Endothelial cell of umbilical vein (primary cell): ENCODE measurements at regions not wholly inside any gene's neighbourhood (a gene's known extent, or its start where the extent isn't known, plus 50 kb on each side); places are given as distances from the start of the nearest gene placed in this dataset.

Experiments
- EZH2 ChIP-seq: IDR thresholded peaks from 2 replicates; pipeline ENCODE4 v1.6.1; 2012; ENCODE audit warnings: borderline replicate concordance, low read depth, mild to moderate bottlenecking, moderate library complexity, low read length, inconsistent platforms; ENCODE audit not compliant: severe bottlenecking
- GATA2 ChIP-seq: IDR thresholded peaks from 2 replicates; pipeline ENCODE4 v1.7.0; 2011; ENCODE audit warnings: low read depth, mild to moderate bottlenecking, moderate library complexity, mixed read lengths, low read length; ENCODE audit not compliant: insufficient read length, insufficient read depth
- MYC ChIP-seq: IDR thresholded peaks from one replicate; pipeline ENCODE4 v1.6.1; 2011; ENCODE audit warnings: mild to moderate bottlenecking, low read depth, low read length
- POLR2A ChIP-seq: IDR thresholded peaks from 2 replicates; pipeline ENCODE4 v1.6.1; 2012; ENCODE audit warnings: low read depth, mild to moderate bottlenecking, control low read depth, low read length
- POLR2AphosphoS5 ChIP-seq: IDR thresholded peaks from 2 replicates; pipeline ENCODE4 v1.6.1; 2012; ENCODE audit warnings: low read depth, mild to moderate bottlenecking, control low read depth, low read length, moderate library complexity; ENCODE audit not compliant: insufficient read depth
- TF ChIP-seq, protein P1 (sequence below), 2 donors: IDR thresholded peaks; 1 replicate in 1 of 2; 2 replicates in 1 of 2; pipeline ENCODE4 v1.5.1; 2011; ENCODE audit warnings: low read length in 2 of 2, mild to moderate bottlenecking in 2 of 2, moderate library complexity in 2 of 2, control low read depth in 1 of 2, inconsistent platforms in 1 of 2, low read depth in 1 of 2; ENCODE audit not compliant: insufficient read depth in 1 of 2; ENCODE audit errors: extremely low read depth in 1 of 2
- TF ChIP-seq, protein P2 (sequence below): IDR thresholded peaks from 2 replicates; pipeline ENCODE4 v1.6.1; 2011; ENCODE audit not compliant: insufficient read depth, insufficient read length

DNA sequence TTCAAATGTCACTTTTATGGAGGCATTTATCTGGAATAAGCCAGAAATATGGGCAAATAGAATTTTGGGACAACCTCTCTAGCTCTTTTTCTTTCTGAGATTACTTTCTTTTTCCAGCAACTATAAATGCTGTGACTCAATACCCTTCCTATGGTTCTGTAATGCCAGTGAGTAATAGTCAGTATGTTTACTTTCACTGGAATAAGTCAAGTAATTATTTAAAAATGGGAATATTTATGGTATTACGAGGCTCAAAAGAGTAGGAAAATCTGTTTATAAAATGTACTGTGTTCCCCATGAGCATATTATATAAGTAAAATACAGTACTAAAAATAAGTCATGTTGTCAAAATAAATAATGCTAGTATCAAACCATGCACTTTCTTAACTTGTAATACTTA is 750.5 kb downstream of the LUZP2 start:
- TF ChIP-seq, protein P1, sequence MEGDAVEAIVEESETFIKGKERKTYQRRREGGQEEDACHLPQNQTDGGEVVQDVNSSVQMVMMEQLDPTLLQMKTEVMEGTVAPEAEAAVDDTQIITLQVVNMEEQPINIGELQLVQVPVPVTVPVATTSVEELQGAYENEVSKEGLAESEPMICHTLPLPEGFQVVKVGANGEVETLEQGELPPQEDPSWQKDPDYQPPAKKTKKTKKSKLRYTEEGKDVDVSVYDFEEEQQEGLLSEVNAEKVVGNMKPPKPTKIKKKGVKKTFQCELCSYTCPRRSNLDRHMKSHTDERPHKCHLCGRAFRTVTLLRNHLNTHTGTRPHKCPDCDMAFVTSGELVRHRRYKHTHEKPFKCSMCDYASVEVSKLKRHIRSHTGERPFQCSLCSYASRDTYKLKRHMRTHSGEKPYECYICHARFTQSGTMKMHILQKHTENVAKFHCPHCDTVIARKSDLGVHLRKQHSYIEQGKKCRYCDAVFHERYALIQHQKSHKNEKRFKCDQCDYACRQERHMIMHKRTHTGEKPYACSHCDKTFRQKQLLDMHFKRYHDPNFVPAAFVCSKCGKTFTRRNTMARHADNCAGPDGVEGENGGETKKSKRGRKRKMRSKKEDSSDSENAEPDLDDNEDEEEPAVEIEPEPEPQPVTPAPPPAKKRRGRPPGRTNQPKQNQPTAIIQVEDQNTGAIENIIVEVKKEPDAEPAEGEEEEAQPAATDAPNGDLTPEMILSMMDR (IDR thresholded peaks at IDR 0.05; ENCODE audit: extremely low read depth in 1 of 2, insufficient read depth in 1 of 2, low read depth in 1 of 2, low read length in 2 of 2): no peak
- TF ChIP-seq POLR2A: no peak
- no peak for TF ChIP-seq POLR2AphosphoS5
- TF ChIP-seq MYC: no peak
- TF ChIP-seq GATA2: no peak
- no peak for TF ChIP-seq EZH2
- TF ChIP-seq, protein P2, sequence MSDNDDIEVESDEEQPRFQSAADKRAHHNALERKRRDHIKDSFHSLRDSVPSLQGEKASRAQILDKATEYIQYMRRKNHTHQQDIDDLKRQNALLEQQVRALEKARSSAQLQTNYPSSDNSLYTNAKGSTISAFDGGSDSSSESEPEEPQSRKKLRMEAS: no peak
